Fibroblast of villous mesenchyme (primary cell): ENCODE measurements at regions not wholly inside any gene's neighbourhood (a gene's known extent, or its start where the extent isn't known, plus 50 kb on each side); places are given as distances from the start of the nearest gene placed in this dataset.

Source experiments
- DNase-seq: peaks from one replicate; pipeline ENCODE4 v3.0.0-alpha.2; 2010; ENCODE audit warnings: low read depth
- H3K4me3 ChIP-seq: 2 replicates; pipeline ENCODE4 v1.5.1; 2011; ENCODE audit warnings: low read depth, mild to moderate bottlenecking, low read length
- CTCF ChIP-seq: IDR thresholded peaks from 2 replicates; pipeline ENCODE4 v1.5.1; 2012; ENCODE audit warnings: low read depth, mild to moderate bottlenecking, low read length; ENCODE audit not compliant: insufficient read depth

GRCh38 chrX:40469316-40469715 lies 111.5 kb upstream of the ATP6AP2 start:
- H3K4me3 ChIP-seq: no peak overlapping the region
- TF ChIP-seq CTCF: no peak
- DNase-seq: no peak

- no peak overlapping the region for H3K4me3 ChIP-seq
- TF ChIP-seq CTCF: peak; percentile 12
- peak; percentile 14 for DNase-seq
Measured at GRCh38 chrX:40468033-40468846, 112.5 kb upstream of the ATP6AP2 start.

- TF ChIP-seq CTCF: no peak
- DNase-seq: no peak
- H3K4me3 ChIP-seq: no peak overlapping the region
Measured at GRCh38 chrX:40467454-40467853, 113.3 kb upstream of the ATP6AP2 start.

- no peak overlapping the region for H3K4me3 ChIP-seq
- TF ChIP-seq CTCF: no peak
- DNase-seq: peak; percentile 23
Measured at GRCh38 chrX:40465735-40466551, 114.8 kb upstream of the ATP6AP2 start.

- DNase-seq: no peak
- H3K4me3 ChIP-seq: no peak overlapping the region
- no peak for TF ChIP-seq CTCF
Measured at GRCh38 chrX:40462795-40463194, 118.0 kb upstream of the ATP6AP2 start.

- TF ChIP-seq CTCF: no peak
- no peak overlapping the region for H3K4me3 ChIP-seq
- no peak for DNase-seq
Measured at GRCh38 chrX:40460926-40461325, 119.8 kb upstream of the ATP6AP2 start.
